ENCODE measurements at regions not wholly inside any gene's neighbourhood (a gene's known extent, or its start where the extent isn't known, plus 50 kb on each side); places are given as distances from the start of the nearest gene placed in this dataset.

DNA sequence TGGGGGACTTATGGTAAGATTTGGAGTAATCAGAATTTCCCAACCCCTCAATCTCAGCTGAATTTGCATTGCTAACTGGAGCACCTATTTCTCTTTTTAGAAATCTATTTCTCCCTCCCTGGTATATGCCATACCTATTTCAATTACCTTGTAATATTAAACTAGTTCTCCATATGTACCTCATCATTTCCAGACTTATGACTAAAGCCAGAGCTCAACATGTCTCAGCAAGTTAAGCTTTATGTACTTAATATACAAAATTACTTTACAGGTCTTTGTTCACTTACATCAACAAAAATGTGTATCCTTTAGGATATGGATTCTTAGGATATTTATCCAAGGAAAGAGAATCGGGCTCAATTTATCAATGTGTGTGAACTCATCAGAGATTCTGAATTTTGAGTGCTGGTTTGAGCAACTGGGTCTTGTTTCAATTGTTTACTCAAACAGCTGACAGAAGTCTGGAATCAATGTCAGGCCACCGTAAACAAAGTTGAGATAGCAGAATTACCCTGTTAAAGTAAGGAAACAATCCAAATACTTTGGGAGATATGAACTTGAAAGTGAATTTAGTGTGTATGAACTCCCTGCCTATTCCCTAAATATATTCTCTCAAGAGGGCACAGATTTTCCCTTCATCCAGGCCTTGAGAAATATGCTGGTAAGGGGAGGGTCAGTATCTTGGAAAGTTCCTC, 199.6 kb downstream of the VEGFC start:
- no TSS peak for BruUV-seq (replicated peaks)
- intact Hi-C loops (cut with micrococcal nuclease; ENCODE audit: unreplicated experiment) = no loop called here
- Histone ChIP-seq H3K27ac (ENCODE audit: low read length) (no peak overlapping the region), H3K9me3 (ENCODE audit: control insufficient read depth, insufficient read depth, low read depth, low read length) (no peaks in the 10 kb centered on the region), H3K4me3 (ENCODE audit: low read depth in 2 of 2, low read length in 2 of 2) (no peak overlapping the region), H3K36me3 (ENCODE audit: control insufficient read depth, insufficient read depth, low read length) (no peaks in the 10 kb centered on the region), H3K4me1 (ENCODE audit: control insufficient read depth, insufficient read depth, low read length) (no peaks in the 10 kb centered on the region), H3K27me3 (ENCODE audit: control insufficient read depth, insufficient read depth, low read length) (no peaks in the 10 kb centered on the region)
- DNase-seq (ENCODE audit: low read depth, low spot score) = no peak
- ATAC-seq = no peak
- ChIA-PET CTCF (no interaction called here), POLR2A (no interaction called here)
- in situ Hi-C loops (cut with HindIII; ENCODE audit: low pct_unique_long_range_greater_than_20kb, low sequenced_read_pairs) = no loop called here
- TF ChIP-seq, protein P1, sequence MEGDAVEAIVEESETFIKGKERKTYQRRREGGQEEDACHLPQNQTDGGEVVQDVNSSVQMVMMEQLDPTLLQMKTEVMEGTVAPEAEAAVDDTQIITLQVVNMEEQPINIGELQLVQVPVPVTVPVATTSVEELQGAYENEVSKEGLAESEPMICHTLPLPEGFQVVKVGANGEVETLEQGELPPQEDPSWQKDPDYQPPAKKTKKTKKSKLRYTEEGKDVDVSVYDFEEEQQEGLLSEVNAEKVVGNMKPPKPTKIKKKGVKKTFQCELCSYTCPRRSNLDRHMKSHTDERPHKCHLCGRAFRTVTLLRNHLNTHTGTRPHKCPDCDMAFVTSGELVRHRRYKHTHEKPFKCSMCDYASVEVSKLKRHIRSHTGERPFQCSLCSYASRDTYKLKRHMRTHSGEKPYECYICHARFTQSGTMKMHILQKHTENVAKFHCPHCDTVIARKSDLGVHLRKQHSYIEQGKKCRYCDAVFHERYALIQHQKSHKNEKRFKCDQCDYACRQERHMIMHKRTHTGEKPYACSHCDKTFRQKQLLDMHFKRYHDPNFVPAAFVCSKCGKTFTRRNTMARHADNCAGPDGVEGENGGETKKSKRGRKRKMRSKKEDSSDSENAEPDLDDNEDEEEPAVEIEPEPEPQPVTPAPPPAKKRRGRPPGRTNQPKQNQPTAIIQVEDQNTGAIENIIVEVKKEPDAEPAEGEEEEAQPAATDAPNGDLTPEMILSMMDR (IDR thresholded peaks at IDR 0.05) = no peak
- TF ChIP-seq, protein P2, sequence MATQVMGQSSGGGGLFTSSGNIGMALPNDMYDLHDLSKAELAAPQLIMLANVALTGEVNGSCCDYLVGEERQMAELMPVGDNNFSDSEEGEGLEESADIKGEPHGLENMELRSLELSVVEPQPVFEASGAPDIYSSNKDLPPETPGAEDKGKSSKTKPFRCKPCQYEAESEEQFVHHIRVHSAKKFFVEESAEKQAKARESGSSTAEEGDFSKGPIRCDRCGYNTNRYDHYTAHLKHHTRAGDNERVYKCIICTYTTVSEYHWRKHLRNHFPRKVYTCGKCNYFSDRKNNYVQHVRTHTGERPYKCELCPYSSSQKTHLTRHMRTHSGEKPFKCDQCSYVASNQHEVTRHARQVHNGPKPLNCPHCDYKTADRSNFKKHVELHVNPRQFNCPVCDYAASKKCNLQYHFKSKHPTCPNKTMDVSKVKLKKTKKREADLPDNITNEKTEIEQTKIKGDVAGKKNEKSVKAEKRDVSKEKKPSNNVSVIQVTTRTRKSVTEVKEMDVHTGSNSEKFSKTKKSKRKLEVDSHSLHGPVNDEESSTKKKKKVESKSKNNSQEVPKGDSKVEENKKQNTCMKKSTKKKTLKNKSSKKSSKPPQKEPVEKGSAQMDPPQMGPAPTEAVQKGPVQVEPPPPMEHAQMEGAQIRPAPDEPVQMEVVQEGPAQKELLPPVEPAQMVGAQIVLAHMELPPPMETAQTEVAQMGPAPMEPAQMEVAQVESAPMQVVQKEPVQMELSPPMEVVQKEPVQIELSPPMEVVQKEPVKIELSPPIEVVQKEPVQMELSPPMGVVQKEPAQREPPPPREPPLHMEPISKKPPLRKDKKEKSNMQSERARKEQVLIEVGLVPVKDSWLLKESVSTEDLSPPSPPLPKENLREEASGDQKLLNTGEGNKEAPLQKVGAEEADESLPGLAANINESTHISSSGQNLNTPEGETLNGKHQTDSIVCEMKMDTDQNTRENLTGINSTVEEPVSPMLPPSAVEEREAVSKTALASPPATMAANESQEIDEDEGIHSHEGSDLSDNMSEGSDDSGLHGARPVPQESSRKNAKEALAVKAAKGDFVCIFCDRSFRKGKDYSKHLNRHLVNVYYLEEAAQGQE (IDR thresholded peaks at IDR 0.05; ENCODE audit: insufficient read depth in 1 of 2, low read depth in 2 of 2, low read length in 1 of 2) = no peak
- TF ChIP-seq POLR2AphosphoS5 (IDR thresholded peaks at IDR 0.05; ENCODE audit: low read depth, low read length) = no peak
- no peak for TF ChIP-seq TCF7L2 (IDR thresholded peaks at IDR 0.05; ENCODE audit: low read depth, low read length)
- no peak for TF ChIP-seq SIN3A (IDR thresholded peaks at IDR 0.05; ENCODE audit: borderline replicate concordance, insufficient read depth, low read depth, low read length)

DNA sequence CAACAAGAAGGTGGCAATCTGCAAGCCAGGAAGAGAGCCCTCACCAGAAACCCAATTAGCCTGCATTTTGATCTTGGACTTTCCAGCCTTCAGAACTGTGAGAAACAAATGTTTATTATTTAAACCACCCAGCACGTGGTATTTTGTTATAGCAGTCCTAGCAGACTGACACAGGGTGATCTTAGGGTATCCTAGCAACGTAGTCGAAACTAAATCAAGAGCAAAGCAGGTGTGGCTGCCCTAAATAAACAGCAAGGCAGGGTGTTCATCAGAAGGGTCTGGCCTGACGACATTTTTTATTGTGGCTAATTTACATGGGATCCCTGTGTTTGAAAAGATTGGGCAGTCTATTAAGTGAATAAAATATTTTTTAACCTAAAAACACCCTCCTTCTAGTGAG, 198.8 kb downstream of the VEGFC start:
- ATAC-seq (no peak), DNase-seq (ENCODE audit: low read depth, low spot score) (no peak)
- H3K27me3 ChIP-seq (ENCODE audit: control insufficient read depth, insufficient read depth, low read length) = no peaks in the 10 kb centered on the region
- no peak overlapping the region for H3K4me3 ChIP-seq (ENCODE audit: low read depth in 2 of 2, low read length in 2 of 2)
- no peaks in the 10 kb centered on the region for H3K36me3 ChIP-seq (ENCODE audit: control insufficient read depth, insufficient read depth, low read length)
- no peaks in the 10 kb centered on the region for H3K4me1 ChIP-seq (ENCODE audit: control insufficient read depth, insufficient read depth, low read length)
- CTCF ChIA-PET = no interaction called here
- H3K27ac ChIP-seq (ENCODE audit: low read length) = no peak overlapping the region
- intact Hi-C loops (cut with micrococcal nuclease; ENCODE audit: unreplicated experiment) (no loop called here), in situ Hi-C loops (cut with HindIII; ENCODE audit: low pct_unique_long_range_greater_than_20kb, low sequenced_read_pairs) (no loop called here)
- H3K9me3 ChIP-seq (ENCODE audit: control insufficient read depth, insufficient read depth, low read depth, low read length) = no peaks in the 10 kb centered on the region
- POLR2A ChIA-PET = no interaction called here
- TF ChIP-seq, protein P1 (IDR thresholded peaks at IDR 0.05) = no peak
- TF ChIP-seq POLR2AphosphoS5 (IDR thresholded peaks at IDR 0.05; ENCODE audit: low read depth, low read length) (no peak), TCF7L2 (IDR thresholded peaks at IDR 0.05; ENCODE audit: low read depth, low read length) (no peak), SIN3A (IDR thresholded peaks at IDR 0.05; ENCODE audit: borderline replicate concordance, insufficient read depth, low read depth, low read length) (no peak)
- TF ChIP-seq, protein P2 (IDR thresholded peaks at IDR 0.05; ENCODE audit: insufficient read depth in 1 of 2, low read depth in 2 of 2, low read length in 1 of 2) = no peak
- no TSS peak for BruUV-seq (replicated peaks)

All from Panc1 (cell line).